Fibroblast of skin of back (primary cell): ENCODE measurements at regions not wholly inside any gene's neighbourhood (a gene's known extent, or its start where the extent isn't known, plus 50 kb on each side); places are given as distances from the start of the nearest gene placed in this dataset.
A peak's percentile ranks its signal among the peaks of the same experiment; 100 is the strongest.

Experiments used
- DNase-seq: peaks from one replicate; pipeline ENCODE4 v3.0.0-alpha.2; 2013

- no peak for DNase-seq
Observed at GRCh38 chr1:94707321-94708298, 112.5 kb upstream of the SLC44A3 start.

DNA sequence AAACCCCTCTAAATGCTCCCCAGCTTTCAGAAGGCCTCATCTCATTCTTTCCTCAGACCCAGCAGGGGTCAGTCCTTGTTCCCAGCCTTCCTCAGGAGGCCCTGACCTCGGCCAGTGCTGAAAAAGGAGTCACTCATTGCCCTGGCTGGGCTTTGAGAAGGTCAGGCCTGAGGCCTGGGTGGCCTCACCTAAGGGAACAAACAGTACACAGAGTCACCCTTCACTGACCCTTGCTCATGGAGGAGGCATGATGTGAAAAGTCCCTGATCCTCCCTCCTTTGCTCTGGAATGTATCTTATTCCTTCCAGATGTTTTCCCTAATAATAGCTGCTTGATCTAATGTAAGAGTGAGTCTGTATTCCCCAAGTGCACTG, 117.7 kb upstream of the SLC44A3 start:
- peak; percentile 66 for DNase-seq

DNA sequence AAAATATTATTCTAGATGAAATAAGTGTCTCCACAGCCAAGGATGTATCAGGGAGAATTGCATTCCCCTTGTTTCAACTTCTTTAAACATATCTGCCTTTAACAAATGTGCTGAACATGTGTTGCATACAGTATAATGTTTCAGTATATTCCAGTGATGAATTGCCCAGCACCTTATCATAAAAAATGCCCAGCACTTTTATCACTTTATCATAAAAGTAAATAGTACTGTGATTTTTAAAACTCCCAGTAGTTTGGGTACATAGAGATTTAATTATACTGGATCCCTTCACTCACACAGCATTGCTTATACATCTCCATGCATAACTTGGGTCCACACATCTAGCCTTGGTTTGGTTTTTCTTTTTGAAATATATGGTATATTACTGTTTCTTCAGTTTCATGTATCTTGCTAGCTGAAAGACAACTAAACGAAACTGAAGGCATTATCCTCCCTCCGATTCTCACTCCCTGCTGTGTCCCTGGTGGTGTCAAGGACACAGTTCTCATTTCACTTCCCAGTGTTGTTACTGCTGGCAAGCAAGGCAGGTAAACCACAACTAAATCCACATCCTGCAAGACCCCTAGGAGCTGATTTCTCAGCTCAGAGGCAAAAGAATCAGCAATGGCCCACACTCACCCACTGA, 118.2 kb upstream of the SLC44A3 start:
- no peak for DNase-seq

GRCh38 chr1:94698759-94699502, 121.2 kb upstream of the SLC44A3 start:
- DNase-seq, result peak; percentile 76

DNA sequence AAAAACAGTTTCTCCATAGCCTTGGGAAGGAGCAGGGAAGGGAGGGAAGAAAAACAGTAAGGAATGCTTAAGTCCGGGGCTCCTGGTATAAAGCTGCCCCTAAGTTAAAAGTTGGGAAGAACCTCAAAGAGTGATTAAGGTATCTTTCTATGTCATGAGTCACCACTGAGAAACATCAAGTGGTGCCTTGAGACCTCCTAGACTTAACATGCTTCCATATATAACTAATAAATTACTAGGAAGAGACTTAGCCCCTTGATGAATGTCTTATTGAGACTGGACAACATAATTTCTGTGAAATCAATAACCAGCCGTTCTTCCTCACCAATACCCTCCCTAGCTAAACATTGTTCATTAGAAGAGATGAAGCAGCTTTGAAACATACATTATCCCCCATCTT, 121.8 kb upstream of the SLC44A3 start:
- DNase-seq, result peak; percentile 48

DNA sequence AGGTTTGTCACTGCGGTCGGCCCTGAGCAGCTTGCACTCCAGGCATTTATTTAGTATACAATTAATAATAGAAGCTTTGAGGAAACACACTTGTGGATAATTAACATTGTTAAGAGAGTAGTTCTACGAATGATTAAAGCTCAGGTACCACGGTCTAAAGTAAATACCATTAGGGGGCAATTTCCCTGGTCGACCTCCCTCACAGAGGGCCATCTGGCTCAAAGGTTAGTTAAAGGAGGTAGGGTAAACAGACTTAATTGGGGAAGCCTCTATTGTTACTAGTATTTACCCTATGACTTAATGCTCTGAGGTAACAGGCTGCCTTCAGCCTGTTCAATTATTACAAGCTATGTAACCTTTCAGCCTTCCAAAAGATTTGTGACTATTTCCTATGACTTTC, 122.3 kb upstream of the SLC44A3 start:
- no peak for DNase-seq

- no peak for DNase-seq
Observed at GRCh38 chr1:94694226-94694915, 125.8 kb upstream of the SLC44A3 start.

- DNase-seq, result no peak
Observed at GRCh38 chr1:94693435-94693834, 126.7 kb upstream of the SLC44A3 start.

DNA sequence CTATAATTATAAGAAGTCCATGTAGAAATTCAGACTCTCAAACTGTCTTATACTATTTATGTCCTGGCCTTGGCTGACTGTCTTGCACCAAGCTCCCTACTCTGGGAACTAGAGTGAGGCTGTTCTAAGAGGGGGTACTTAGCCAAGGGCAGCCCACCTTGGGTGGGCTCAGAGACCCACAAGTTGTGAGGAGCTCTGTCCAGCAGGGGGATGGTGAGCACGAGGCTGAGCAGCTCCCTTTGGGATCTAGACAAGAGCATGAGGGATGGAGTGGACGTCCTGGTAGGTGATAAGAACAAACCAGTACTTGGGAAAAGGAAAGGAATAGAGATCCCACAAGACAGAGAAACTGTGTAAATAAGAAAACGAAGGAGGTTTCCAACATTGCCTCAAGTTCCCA, 127.1 kb upstream of the SLC44A3 start:
- DNase-seq, result no peak

GRCh38 chr1:94688646-94689045, 131.5 kb upstream of the SLC44A3 start:
- DNase-seq, result no peak

DNA sequence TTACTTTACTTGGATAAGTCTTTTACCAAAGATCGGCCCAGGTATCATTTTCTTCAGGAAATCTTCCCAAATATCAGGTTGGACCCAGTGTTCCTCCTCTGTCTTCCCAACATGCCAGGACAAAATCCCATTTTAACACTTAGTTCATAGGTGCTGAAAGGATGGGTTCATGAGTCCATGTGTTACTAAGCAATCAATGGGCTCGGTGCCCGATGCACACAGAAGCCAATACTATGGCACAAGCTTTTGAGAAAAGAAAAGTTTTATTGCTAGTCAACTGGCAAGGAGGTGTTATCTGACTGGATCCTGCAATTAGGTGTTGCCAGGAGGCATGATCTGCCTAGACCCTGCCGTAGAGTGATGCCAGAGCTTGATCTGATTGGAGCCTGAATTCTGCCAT, 133.3 kb upstream of the SLC44A3 start:
- no peak for DNase-seq

DNA sequence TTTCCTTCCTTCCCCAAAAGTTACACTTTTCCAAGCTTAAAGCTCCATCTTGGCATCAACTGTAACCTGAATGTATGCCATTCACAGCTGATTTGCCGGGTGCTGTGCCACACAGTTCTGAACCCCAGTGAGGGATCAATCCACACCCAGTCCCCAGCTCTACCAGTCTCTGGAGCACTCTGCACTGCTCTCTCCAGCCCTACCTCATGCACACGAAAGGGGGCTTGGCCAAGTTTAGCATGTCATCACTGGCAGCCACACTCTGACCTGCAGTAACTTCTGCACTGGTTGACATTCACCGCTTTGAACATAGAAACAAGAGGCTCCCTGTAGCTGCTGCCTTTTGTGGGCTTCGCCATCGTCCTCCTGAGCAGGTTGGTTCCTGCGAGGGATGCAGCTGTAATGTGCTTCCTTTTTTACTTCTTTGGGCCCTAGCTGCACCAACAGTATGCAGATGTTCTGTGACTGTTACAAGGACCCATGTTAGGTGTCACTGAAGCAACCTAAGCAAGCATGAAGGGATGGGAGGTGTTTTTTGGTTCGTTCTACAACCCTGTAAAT, 135.4 kb upstream of the SLC44A3 start:
- no peak for DNase-seq

DNA sequence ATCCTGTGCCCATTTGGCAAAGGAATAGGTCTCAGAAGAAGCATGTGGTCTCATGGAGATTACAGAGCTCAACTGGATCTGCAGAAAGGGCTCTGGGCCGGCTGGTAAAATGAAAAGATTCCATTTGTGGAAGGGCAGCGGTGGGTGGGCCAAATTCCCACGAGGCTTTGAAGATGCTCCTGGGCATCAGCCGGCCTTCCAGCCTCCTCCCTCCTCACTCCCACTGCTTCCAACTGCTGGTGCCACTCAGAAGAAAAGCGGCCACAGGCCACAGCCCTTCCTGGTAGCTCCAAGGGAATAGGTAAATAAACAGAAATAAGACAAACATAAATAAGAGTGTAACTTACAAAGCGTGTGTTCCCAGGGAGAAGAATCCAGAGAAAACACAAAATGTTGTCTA, 136.3 kb upstream of the SLC44A3 start:
- DNase-seq, result no peak

GRCh38 chr1:94680039-94680377, 138.4 kb upstream of the F3 start:
- DNase-seq, result no peak

DNA sequence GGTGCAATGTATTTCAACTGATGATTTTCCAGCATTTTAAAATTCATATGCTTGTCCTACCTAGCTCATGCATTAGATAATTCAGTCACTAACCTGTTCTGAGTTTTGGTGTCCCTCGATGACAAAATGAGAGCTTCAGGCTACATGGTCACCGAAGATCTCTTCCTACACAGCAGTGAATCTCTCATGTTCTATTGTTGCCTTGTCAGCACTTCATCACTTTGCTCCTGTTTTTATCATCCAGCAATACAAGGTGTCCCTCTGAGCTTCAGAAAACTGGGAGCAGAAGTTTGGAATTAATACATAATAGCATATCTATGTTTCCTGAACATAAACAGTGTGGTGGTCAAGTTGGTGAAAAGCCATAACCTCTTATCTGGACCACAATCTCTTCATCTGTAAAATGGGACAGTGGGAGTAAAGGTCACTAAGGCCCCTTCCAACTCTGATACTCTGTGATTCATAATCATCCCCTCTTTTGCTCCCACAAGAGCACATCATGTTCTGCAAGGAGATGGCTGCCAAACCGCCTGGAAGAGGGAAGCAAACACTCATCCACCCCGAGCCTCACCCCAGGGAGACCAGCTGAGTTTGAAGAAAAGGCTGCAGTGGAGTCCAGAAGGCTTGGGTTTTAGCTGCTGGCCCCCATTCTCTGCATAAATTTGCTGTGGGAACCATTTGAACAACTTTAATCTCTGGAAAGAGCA, 137.9 kb upstream of the F3 start:
- DNase-seq, result no peak

- no peak for DNase-seq
Observed at GRCh38 chr1:94678202-94678848, 136.8 kb upstream of the F3 start.

DNA sequence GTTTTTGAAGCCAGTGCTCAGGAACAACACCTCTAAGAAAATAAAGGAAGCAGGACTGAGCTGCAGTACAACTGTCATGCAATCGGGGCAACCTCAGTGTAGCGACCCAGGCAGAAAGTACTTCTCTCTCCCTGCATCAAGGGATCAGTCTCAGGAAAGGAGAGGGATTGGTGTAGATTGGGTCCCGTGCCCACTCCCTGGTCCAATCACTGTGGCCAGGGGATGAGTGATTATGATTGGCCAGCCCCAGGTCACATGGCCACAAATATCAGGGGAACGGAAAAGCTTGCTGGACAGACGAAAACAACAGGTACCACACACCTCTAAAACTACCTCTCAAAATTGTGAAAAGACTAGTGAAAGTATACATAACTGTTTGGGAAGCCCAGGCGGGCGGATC, 136.2 kb upstream of the F3 start:
- DNase-seq, result no peak

DNA sequence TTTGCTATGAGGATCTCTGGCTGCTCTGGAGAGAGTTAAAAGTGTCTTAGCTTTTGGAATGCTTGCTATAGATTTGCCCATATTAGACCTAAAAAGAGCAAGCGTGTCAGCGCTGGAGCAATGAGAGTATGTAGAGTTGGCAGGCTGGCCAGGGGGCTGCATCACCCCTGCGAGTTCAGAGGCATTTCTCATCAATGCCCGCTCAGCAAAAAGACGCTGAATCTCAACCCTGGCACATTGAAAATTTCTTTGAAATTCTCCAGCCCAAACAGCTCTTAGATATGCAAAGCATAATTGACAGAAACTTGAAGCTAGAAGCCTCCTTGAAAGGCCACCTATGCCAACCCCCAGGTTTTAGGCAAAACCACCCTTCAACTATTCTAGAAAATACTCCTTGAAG, 135.5 kb upstream of the F3 start:
- DNase-seq, result no peak

DNA sequence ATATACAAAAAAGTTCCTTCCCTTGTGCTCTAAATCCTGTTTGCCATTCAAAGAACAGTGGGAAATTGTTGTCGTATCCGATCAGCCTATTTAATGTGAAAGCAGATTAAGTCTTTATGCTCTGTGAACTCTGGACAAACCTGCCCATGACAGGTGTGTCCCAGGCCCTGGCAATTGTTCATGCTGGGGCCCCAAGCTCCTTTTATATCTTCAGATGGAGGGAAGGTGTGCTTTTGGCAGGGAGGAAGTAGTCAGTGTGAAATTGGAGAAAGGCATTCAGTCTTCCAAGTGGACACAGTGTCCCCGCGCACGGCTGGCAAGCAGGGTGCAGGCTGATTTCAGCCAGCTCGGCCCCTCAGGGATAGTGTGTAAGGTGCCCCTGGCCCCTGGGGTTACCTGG, 135.1 kb upstream of the F3 start:
- DNase-seq, result no peak

- DNase-seq, result no peak
Observed at GRCh38 chr1:94675373-94675772, 133.8 kb upstream of the F3 start.

- no peak for DNase-seq
Observed at GRCh38 chr1:94674876-94675275, 133.3 kb upstream of the F3 start.
